H1 (cell line): ENCODE measurements at regions not wholly inside any gene's neighbourhood (a gene's known extent, or its start where the extent isn't known, plus 50 kb on each side); places are given as distances from the start of the nearest gene placed in this dataset.

Experiments
- CTCF ChIA-PET: fragments of 300-600 bp; sonication (Branson Sonifier 250); formaldehyde crosslinking; loops from one replicate; lab custom pipeline; 2021; ENCODE audit not compliant: partially characterized antibody; lab: Charles Lee
- POLR2A ChIA-PET: fragments of 300-600 bp; sonication (Branson Sonifier 250); formaldehyde crosslinking; loops from one replicate; lab custom pipeline; 2021; ENCODE audit warnings: inconsistent platforms; ENCODE audit not compliant: partially characterized antibody; lab: Charles Lee
- DNase-seq, 2 experiments: peaks; one replicate each; pipeline versions ENCODE4 v3.0.0 to v3.0.0-alpha.2; 2010 to 2022; ENCODE audit warnings: low spot score in 2 of 2, low read depth in 1 of 2, mixed read lengths in 1 of 2
- FAIRE-seq: peaks from 2 replicates; lab custom pipeline; 2011; peaks lifted over from hg19 to GRCh38; lab: Jason Lieb, UNC
- H2AFZ ChIP-seq: 2 replicates; pipeline ENCODE4 v1.8.1; 2012; ENCODE audit warnings: low read length, inconsistent platforms
- H2AK5ac ChIP-seq: 2 replicates; pipeline ENCODE4 v1.6.1; 2013; ENCODE audit warnings: low read depth, low read length
- H2BK120ac ChIP-seq: replicated peaks from 2 replicates; pipeline ENCODE3; 2013; ENCODE audit warnings: low read depth, low read length, inconsistent platforms
- H2BK12ac ChIP-seq: 2 replicates; pipeline ENCODE4 v1.6.1; 2013; ENCODE audit warnings: low read depth, low read length
- H2BK15ac ChIP-seq: 2 replicates; pipeline ENCODE4 v1.6.1; 2013; ENCODE audit warnings: low read length
- H2BK20ac ChIP-seq: 2 replicates; pipeline ENCODE4 v1.6.1; 2013; ENCODE audit warnings: low read length
- H2BK5ac ChIP-seq: 2 replicates; pipeline ENCODE4 v1.6.1; 2013; ENCODE audit warnings: low read depth, low read length
- H3K14ac ChIP-seq: 2 replicates; pipeline ENCODE4 v1.6.1; 2013; ENCODE audit warnings: inconsistent platforms; ENCODE audit not compliant: insufficient read length
- H3K18ac ChIP-seq: 2 replicates; pipeline ENCODE4 v1.6.1; 2013; ENCODE audit warnings: low read length; ENCODE audit errors: extremely low read depth
- H3K23ac ChIP-seq: 2 replicates; pipeline ENCODE4 v1.6.1; 2013; ENCODE audit warnings: inconsistent platforms; ENCODE audit not compliant: insufficient read length
- H3K23me2 ChIP-seq: 2 replicates; pipeline ENCODE4 v1.6.1; 2013; ENCODE audit warnings: low read depth, low read length
- H3K27ac ChIP-seq: 2 replicates; pipeline ENCODE4 v1.6.1; 2011; ENCODE audit warnings: low read depth, low read length, inconsistent platforms
- H3K27me3 ChIP-seq, 4 experiments: replicated peaks in 1 of 4; 1 replicate in 1 of 4; 2 replicates in 3 of 4; pipeline versions ENCODE4 v1.6.1 to v1.8.1; 2011 to 2013; ENCODE audit warnings: low read length in 3 of 4, mild to moderate bottlenecking in 3 of 4, inconsistent platforms in 2 of 4, mixed read lengths in 2 of 4, moderate library complexity in 1 of 4; ENCODE audit not compliant: control insufficient read depth in 3 of 4, insufficient read depth in 3 of 4; ENCODE audit errors: extremely low read depth in 1 of 4
- H3K36me3 ChIP-seq, 4 experiments: 2 replicates each; pipeline versions ENCODE4 v1.6.1 to v1.8.1; 2011 to 2013; ENCODE audit warnings: mild to moderate bottlenecking in 4 of 4, low read length in 3 of 4, moderate library complexity in 2 of 4, control low read depth in 1 of 4, inconsistent platforms in 1 of 4; ENCODE audit not compliant: insufficient read depth in 4 of 4, control insufficient read depth in 2 of 4
- H3K4ac ChIP-seq: replicated peaks from 2 replicates; pipeline ENCODE3; 2013; ENCODE audit warnings: low read length, low read depth, mixed read lengths, inconsistent platforms; ENCODE audit not compliant: insufficient read length
- H3K4me1 ChIP-seq, 4 experiments: replicated peaks in 1 of 4; 1 replicate in 1 of 4; 2 replicates in 3 of 4; pipeline versions ENCODE4 v1.6.1 to v1.8.1; 2011 to 2013; ENCODE audit warnings: low read length in 3 of 4, inconsistent platforms in 2 of 4, mixed read lengths in 1 of 4; ENCODE audit not compliant: insufficient read depth in 4 of 4, control insufficient read depth in 3 of 4
- H3K4me2 ChIP-seq, 2 experiments: 2 replicates each; pipeline versions ENCODE4 v1.6.1 to v1.8.1; 2011 to 2013; ENCODE audit warnings: low read depth in 2 of 2, low read length in 2 of 2, control low read depth in 1 of 2, inconsistent platforms in 1 of 2, mild to moderate bottlenecking in 1 of 2; ENCODE audit not compliant: insufficient read depth in 1 of 2
- H3K4me3 ChIP-seq, 4 experiments: fragments of 200-600, 300-600 bp in 1 of 4; sonication (generic), shearing (Covaris generic), sonication (Bioruptor Twin) in 1 of 4; 2 replicates each; pipeline versions ENCODE4 v1.5.1 to v1.8.1; 2011 to 2016; ENCODE audit warnings: low read length in 4 of 4, low read depth in 3 of 4, control low read depth in 2 of 4, inconsistent platforms in 2 of 4, mild to moderate bottlenecking in 2 of 4, mixed read lengths in 1 of 4, moderate library complexity in 1 of 4; ENCODE audit not compliant: insufficient read depth in 2 of 4; ENCODE audit errors: extremely low read depth in 1 of 4
- H3K56ac ChIP-seq: replicated peaks from 2 replicates; pipeline ENCODE3; 2013; ENCODE audit warnings: low read depth, mild to moderate bottlenecking, mixed read lengths, low read length, inconsistent platforms; ENCODE audit not compliant: insufficient read length
- H3K79me1 ChIP-seq: 2 replicates; pipeline ENCODE4 v1.6.1; 2013; ENCODE audit warnings: low read depth, low read length, control low read depth
- H3K79me2 ChIP-seq, 2 experiments: 2 replicates each; pipeline versions ENCODE4 v1.6.1 to v1.8.1; 2012 to 2013; ENCODE audit warnings: low read length in 2 of 2, mild to moderate bottlenecking in 2 of 2, inconsistent platforms in 1 of 2; ENCODE audit not compliant: insufficient read depth in 2 of 2, control insufficient read depth in 1 of 2
- H3K9ac ChIP-seq, 4 experiments: replicated peaks in 1 of 4; 1 replicate in 1 of 4; 2 replicates in 3 of 4; pipeline versions ENCODE4 v1.6.1 to v1.8.1; 2011 to 2013; ENCODE audit warnings: low read depth in 3 of 4, low read length in 3 of 4, control low read depth in 2 of 4, mild to moderate bottlenecking in 2 of 4, moderate library complexity in 2 of 4, inconsistent platforms in 1 of 4; ENCODE audit errors: extremely low read depth in 1 of 4
- H3K9me3 ChIP-seq, 2 experiments: 2 replicates each; pipeline versions ENCODE4 v1.6.1 to v1.8.1; 2012 to 2013; ENCODE audit warnings: mild to moderate bottlenecking in 2 of 2, moderate library complexity in 2 of 2, control low read depth in 1 of 2, inconsistent platforms in 1 of 2, low read depth in 1 of 2, low read length in 1 of 2, mixed read lengths in 1 of 2; ENCODE audit not compliant: insufficient read depth in 2 of 2
- H4K20me1 ChIP-seq, 2 experiments: replicated peaks in 1 of 2; 2 replicates each; pipeline versions ENCODE3 to v1.8.1; 2011 to 2013; ENCODE audit warnings: inconsistent platforms in 2 of 2, low read length in 2 of 2, mild to moderate bottlenecking in 1 of 2; ENCODE audit not compliant: insufficient read depth in 2 of 2, control insufficient read depth in 1 of 2
- H4K5ac ChIP-seq: 2 replicates; pipeline ENCODE4 v1.6.1; 2013; ENCODE audit warnings: low read length, low read depth, mixed read lengths, inconsistent platforms; ENCODE audit not compliant: insufficient read length
- H4K8ac ChIP-seq: 2 replicates; pipeline ENCODE4 v1.8.0; 2013; ENCODE audit warnings: mild to moderate bottlenecking, moderate library complexity, low read length, inconsistent platforms; ENCODE audit not compliant: insufficient read depth; ENCODE audit errors: extremely low read depth
- H4K91ac ChIP-seq: replicated peaks from 2 replicates; pipeline ENCODE3; 2013; ENCODE audit warnings: low read length, mixed read lengths, inconsistent platforms; ENCODE audit not compliant: insufficient read length
- BRCA1 ChIP-seq: IDR thresholded peaks from 2 replicates; pipeline ENCODE4 v1.6.1; 2012; ENCODE audit warnings: low read depth, low read length, improper control_type of control experiment
- CBX8 ChIP-seq: fragments of 300-800, 300-1000 bp; sonication (generic); IDR thresholded peaks from 2 replicates; pipeline ENCODE4 v1.7.1; 2016; ENCODE audit warnings: low read depth, low read length, borderline replicate concordance
- CREB1 ChIP-seq: IDR thresholded peaks from 2 replicates; pipeline ENCODE4 v1.6.1; 2012; ENCODE audit warnings: inconsistent platforms
- FOSL1 ChIP-seq: IDR thresholded peaks from 2 replicates; pipeline ENCODE4 v1.6.1; 2011; ENCODE audit warnings: mild to moderate bottlenecking, low read depth, low read length, moderate library complexity; ENCODE audit not compliant: insufficient read depth
- HDAC2 ChIP-seq, 2 experiments: fragments of 300-600 bp in 1 of 2; sonication (generic) in 1 of 2; IDR thresholded peaks; 2 replicates each; pipeline ENCODE4 v1.6.1; 2011 to 2012; ENCODE audit warnings: low read depth in 2 of 2, low read length in 2 of 2, mild to moderate bottlenecking in 2 of 2, moderate library complexity in 2 of 2, borderline replicate concordance in 1 of 2, inconsistent platforms in 1 of 2
- RFX5 ChIP-seq: IDR thresholded peaks from 2 replicates; pipeline ENCODE4 v1.6.1; 2011; ENCODE audit warnings: low read depth, low read length, improper control_type of control experiment, borderline replicate concordance
- RNF2 ChIP-seq: fragments of 200-900, 300-1000 bp; sonication (generic); IDR thresholded peaks from 2 replicates; pipeline ENCODE4 v1.7.1; 2016; ENCODE audit warnings: borderline replicate concordance, low read depth, mild to moderate bottlenecking, antibody characterized with exemption, low read length; ENCODE audit not compliant: poor library complexity, severe bottlenecking; ENCODE audit errors: missing control alignments
- TAF1 ChIP-seq: IDR thresholded peaks from 2 replicates; pipeline ENCODE4 v1.6.1; 2011; ENCODE audit warnings: mild to moderate bottlenecking, low read depth, low read length
- WGBS, 2 experiments: shearing (Covaris generic) in 1 of 2; methylation state at CpG; one replicate each; pipeline versions ENCODE4 v1.1.6 to v1.1.7; 2013 to 2015; ENCODE audit warnings: low lambda C conversion rate in 2 of 2, mixed read lengths in 2 of 2, inconsistent platforms in 1 of 2, low coverage in 1 of 2, missing lambda C conversion rate in 1 of 2; ENCODE audit not compliant: insufficient replicate concordance in 2 of 2, insufficient coverage in 1 of 2, insufficient read length in 1 of 2; ENCODE audit errors: extremely low coverage in 1 of 2, missing lambda C conversion rate in 1 of 2; 5-methylcytosine and 5-hydroxymethylcytosine counted together
- TF ChIP-seq, protein P1 (sequence below): IDR thresholded peaks from 2 replicates; pipeline ENCODE4 v1.6.1; 2012; ENCODE audit warnings: low read length, inconsistent platforms

DNA sequence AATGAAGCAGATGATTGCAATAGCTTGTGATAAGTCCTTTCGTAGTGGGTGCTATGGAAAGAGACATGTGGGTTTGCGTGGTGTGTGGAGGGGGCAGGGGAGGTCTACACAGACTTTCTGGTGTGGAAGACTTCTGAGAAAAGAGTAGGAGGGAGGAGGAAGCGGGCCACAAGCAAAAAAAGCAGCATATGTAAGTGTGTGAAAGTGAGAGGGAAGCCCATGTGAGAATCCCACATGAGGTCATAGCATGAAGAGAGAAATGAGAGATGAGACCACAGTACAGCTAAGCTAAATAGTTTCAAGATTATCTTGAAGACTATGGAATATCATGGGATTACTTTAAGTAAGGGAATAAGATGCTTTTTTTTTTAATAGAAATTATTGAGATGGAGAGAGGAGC is 2039.9 kb upstream of the TENM3 start:
- H3K18ac ChIP-seq: no peak overlapping the region
- H3K56ac ChIP-seq: no peak overlapping the region
- FAIRE-seq (no peak), DNase-seq (no peak)
- no peaks in the 10 kb centered on the region for H3K36me3 ChIP-seq
- no peaks in the 10 kb centered on the region; a peak in 1 of 7 replicates for H3K4me1 ChIP-seq
- H3K79me1 ChIP-seq: no peaks in the 10 kb centered on the region
- H3K27ac ChIP-seq: no peak overlapping the region
- no peaks in the 10 kb centered on the region for H3K9me3 ChIP-seq
- H2BK5ac ChIP-seq: no peak overlapping the region
- ChIA-PET CTCF (interaction anchor here (0.9 kb wide), 1 partner anchor 28 kb away, joined by 3 read pairs; no protein-coding TSS in a partner anchor), POLR2A (no interaction called here)
- H2AFZ ChIP-seq: no peak overlapping the region
- no peak overlapping the region for H2BK15ac ChIP-seq
- 88% methylated on average over 3 of the region's 3 CpGs; no CpG with 5 or more reads in 1 of the 2 experiments for WGBS, 2 experiments
- H3K9ac ChIP-seq: no peak overlapping the region
- H3K27me3 ChIP-seq: no peaks in the 10 kb centered on the region
- no peak overlapping the region for H4K8ac ChIP-seq
- H3K79me2 ChIP-seq: no peaks in the 10 kb centered on the region
- H3K23ac ChIP-seq: no peak overlapping the region
- no peak overlapping the region for H4K91ac ChIP-seq
- H3K4me3 ChIP-seq: no peak overlapping the region
- H2BK120ac ChIP-seq: no peak overlapping the region
- H3K23me2 ChIP-seq: no peaks in the 10 kb centered on the region
- H2BK12ac ChIP-seq: no peak overlapping the region
- H3K4ac ChIP-seq: no peak overlapping the region
- H3K14ac ChIP-seq: no peak overlapping the region
- no peak overlapping the region for H3K4me2 ChIP-seq
- H2AK5ac ChIP-seq: no peak overlapping the region
- H4K20me1 ChIP-seq: no peaks in the 10 kb centered on the region
- TF ChIP-seq BRCA1 (no peak), TAF1 (no peak), RNF2 (no peak), FOSL1 (no peak), RFX5 (no peak), CBX8 (no peak), CREB1 (no peak), HDAC2 (IDR thresholded peaks at IDR 0.05; ENCODE audit: borderline replicate concordance in 1 of 2, low read depth in 2 of 2, low read length in 2 of 2) (no peak)
- TF ChIP-seq, protein P1, sequence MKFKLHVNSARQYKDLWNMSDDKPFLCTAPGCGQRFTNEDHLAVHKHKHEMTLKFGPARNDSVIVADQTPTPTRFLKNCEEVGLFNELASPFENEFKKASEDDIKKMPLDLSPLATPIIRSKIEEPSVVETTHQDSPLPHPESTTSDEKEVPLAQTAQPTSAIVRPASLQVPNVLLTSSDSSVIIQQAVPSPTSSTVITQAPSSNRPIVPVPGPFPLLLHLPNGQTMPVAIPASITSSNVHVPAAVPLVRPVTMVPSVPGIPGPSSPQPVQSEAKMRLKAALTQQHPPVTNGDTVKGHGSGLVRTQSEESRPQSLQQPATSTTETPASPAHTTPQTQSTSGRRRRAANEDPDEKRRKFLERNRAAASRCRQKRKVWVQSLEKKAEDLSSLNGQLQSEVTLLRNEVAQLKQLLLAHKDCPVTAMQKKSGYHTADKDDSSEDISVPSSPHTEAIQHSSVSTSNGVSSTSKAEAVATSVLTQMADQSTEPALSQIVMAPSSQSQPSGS: no peak
- TF ChIP-seq, all 59 proteins: peak for 0
- Histone ChIP-seq H4K5ac (no peak overlapping the region), H2BK20ac (no peak overlapping the region)
